ENCODE measurements at regions not wholly inside any gene's neighbourhood (a gene's known extent, or its start where the extent isn't known, plus 50 kb on each side); places are given as distances from the start of the nearest gene placed in this dataset.

DNA sequence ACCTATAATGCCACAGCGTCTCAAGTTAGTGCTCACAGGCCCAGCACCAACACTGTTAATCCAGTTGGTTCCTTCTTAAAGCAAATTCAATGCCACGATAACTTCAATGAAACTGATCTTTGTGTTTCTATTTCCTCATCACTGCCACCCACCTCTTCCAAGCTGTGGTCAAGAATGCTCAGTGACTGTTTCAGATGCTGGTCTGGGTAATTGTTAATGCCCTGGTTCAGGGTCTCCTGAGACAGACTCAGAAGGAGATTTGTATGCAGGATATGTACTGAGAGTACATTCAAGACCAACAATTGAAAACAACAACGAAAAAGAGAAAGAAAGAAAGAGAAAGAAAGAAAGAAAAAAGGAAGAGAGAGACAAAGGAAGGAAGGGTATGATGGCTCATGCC is 505.3 kb downstream of the TLE4 start:
- Histone ChIP-seq H3K9me2 (replicated peaks; ENCODE audit: insufficient read depth, low read length) (no peaks in the 10 kb centered on the region), H4K20me1 (ENCODE audit: insufficient read depth, low read length) (no peaks in the 10 kb centered on the region), H3K4me1 (ENCODE audit: low read length) (no peaks in the 10 kb centered on the region), H3F3A (ENCODE audit: insufficient read depth, low read length) (no peaks in the 10 kb centered on the region), H3K4me3 (ENCODE audit: low read length) (no peak overlapping the region), H2AFZ (ENCODE audit: low read length) (no peak overlapping the region), H3K27ac (ENCODE audit: low read length) (no peak overlapping the region), H3K9ac (ENCODE audit: low read length) (no peak overlapping the region), H3K79me2 (ENCODE audit: low read length) (no peaks in the 10 kb centered on the region), H3K27me3 (replicated peaks; ENCODE audit: insufficient read depth, low read length) (no peaks in the 10 kb centered on the region), H3K36me3 (replicated peaks; ENCODE audit: insufficient read depth, low read length) (no peaks in the 10 kb centered on the region), H3K4me2 (ENCODE audit: low read depth, low read length) (no peak overlapping the region), H3K9me3 (replicated peaks; ENCODE audit: insufficient read depth, low read length) (no peaks in the 10 kb centered on the region)
- no peak for DNase-seq
- no peak for TF ChIP-seq EZH2 (optimal IDR thresholded peaks at IDR 0.05; ENCODE audit: low read depth, low read length)
- no peak for TF ChIP-seq EZH2phosphoT487 (IDR thresholded peaks at IDR 0.05; ENCODE audit: low read length)
- TF ChIP-seq, protein P1, sequence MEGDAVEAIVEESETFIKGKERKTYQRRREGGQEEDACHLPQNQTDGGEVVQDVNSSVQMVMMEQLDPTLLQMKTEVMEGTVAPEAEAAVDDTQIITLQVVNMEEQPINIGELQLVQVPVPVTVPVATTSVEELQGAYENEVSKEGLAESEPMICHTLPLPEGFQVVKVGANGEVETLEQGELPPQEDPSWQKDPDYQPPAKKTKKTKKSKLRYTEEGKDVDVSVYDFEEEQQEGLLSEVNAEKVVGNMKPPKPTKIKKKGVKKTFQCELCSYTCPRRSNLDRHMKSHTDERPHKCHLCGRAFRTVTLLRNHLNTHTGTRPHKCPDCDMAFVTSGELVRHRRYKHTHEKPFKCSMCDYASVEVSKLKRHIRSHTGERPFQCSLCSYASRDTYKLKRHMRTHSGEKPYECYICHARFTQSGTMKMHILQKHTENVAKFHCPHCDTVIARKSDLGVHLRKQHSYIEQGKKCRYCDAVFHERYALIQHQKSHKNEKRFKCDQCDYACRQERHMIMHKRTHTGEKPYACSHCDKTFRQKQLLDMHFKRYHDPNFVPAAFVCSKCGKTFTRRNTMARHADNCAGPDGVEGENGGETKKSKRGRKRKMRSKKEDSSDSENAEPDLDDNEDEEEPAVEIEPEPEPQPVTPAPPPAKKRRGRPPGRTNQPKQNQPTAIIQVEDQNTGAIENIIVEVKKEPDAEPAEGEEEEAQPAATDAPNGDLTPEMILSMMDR (IDR thresholded peaks at IDR 0.05; ENCODE audit: low read length): no peak

DNA sequence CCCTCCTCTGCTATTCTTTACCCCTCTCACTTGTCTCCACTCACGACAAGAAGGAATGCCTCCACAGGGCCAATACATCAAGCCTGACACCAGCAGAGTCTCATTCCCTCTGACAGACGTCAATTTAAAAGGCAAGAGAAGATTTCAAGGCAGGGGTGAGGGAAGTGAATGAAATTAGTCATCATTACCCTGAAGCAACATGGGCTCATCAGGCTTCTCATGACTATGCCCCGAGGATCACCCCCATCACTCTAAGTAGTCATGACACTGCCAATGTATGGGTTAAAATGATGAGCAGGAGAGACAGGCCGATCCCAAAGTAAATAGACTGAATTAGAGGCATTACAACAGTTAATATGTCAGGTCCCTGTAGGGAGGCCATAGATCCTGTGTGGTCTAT is 504.4 kb downstream of the TLE4 start:
- Histone ChIP-seq H3K36me3 (replicated peaks; ENCODE audit: insufficient read depth, low read length) (no peaks in the 10 kb centered on the region), H3K79me2 (ENCODE audit: low read length) (no peaks in the 10 kb centered on the region), H3K4me2 (ENCODE audit: low read depth, low read length) (no peak overlapping the region), H3K4me3 (ENCODE audit: low read length) (no peak overlapping the region), H3K27me3 (replicated peaks; ENCODE audit: insufficient read depth, low read length) (no peaks in the 10 kb centered on the region), H3K27ac (ENCODE audit: low read length) (no peak overlapping the region), H3K9me2 (replicated peaks; ENCODE audit: insufficient read depth, low read length) (no peaks in the 10 kb centered on the region), H3K9me3 (replicated peaks; ENCODE audit: insufficient read depth, low read length) (no peaks in the 10 kb centered on the region), H3K4me1 (ENCODE audit: low read length) (no peaks in the 10 kb centered on the region), H2AFZ (ENCODE audit: low read length) (no peak overlapping the region), H3K9ac (ENCODE audit: low read length) (no peak overlapping the region), H4K20me1 (ENCODE audit: insufficient read depth, low read length) (no peaks in the 10 kb centered on the region), H3F3A (ENCODE audit: insufficient read depth, low read length) (no peaks in the 10 kb centered on the region)
- TF ChIP-seq, protein P1 (IDR thresholded peaks at IDR 0.05; ENCODE audit: low read length): no peak
- TF ChIP-seq EZH2 (optimal IDR thresholded peaks at IDR 0.05; ENCODE audit: low read depth, low read length) (no peak), EZH2phosphoT487 (IDR thresholded peaks at IDR 0.05; ENCODE audit: low read length) (no peak)
- DNase-seq: no peak

DNA sequence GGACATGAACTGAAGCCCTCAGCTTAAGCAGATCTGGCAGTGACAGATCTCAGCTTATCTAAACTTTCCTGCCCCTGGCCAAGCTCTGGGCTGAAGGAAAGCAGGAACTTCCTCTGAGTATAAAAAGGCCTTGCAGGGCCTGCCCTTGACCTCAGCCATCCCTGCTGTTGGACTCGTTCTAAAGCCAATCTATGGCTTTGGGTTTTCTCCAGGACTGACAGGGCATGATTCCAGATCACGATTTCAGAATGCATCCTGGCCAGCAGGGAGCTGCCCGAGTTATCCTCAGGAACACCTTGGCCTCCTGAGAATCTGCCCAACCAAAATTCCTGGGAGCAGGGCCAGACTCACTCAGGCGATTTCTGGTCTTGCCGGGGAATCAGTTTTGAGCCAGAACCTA is 502.7 kb downstream of the TLE4 start:
- TF ChIP-seq EZH2 (optimal IDR thresholded peaks at IDR 0.05; ENCODE audit: low read depth, low read length) (no peak), EZH2phosphoT487 (IDR thresholded peaks at IDR 0.05; ENCODE audit: low read length) (no peak)
- TF ChIP-seq, protein P1 (IDR thresholded peaks at IDR 0.05; ENCODE audit: low read length): no peak
- Histone ChIP-seq H3K9ac (ENCODE audit: low read length) (no peak overlapping the region), H3K4me1 (ENCODE audit: low read length) (no peaks in the 10 kb centered on the region), H3K4me2 (ENCODE audit: low read depth, low read length) (no peak overlapping the region), H3K27me3 (replicated peaks; ENCODE audit: insufficient read depth, low read length) (no peaks in the 10 kb centered on the region), H3K79me2 (ENCODE audit: low read length) (no peaks in the 10 kb centered on the region), H3K9me2 (replicated peaks; ENCODE audit: insufficient read depth, low read length) (no peaks in the 10 kb centered on the region), H3K9me3 (replicated peaks; ENCODE audit: insufficient read depth, low read length) (no peaks in the 10 kb centered on the region), H3K4me3 (ENCODE audit: low read length) (no peak overlapping the region), H3F3A (ENCODE audit: insufficient read depth, low read length) (no peaks in the 10 kb centered on the region), H2AFZ (ENCODE audit: low read length) (no peak overlapping the region), H3K27ac (ENCODE audit: low read length) (no peak overlapping the region), H3K36me3 (replicated peaks; ENCODE audit: insufficient read depth, low read length) (no peaks in the 10 kb centered on the region), H4K20me1 (ENCODE audit: insufficient read depth, low read length) (no peaks in the 10 kb centered on the region)
- DNase-seq: no peak
